NCI-H1436 treated with DMSO at 0.1 percent for 48 hours (cell line): ENCODE measurements at regions not wholly inside any gene's neighbourhood (a gene's known extent, or its start where the extent isn't known, plus 50 kb on each side); places are given as distances from the start of the nearest gene placed in this dataset.

Source experiments
- DNase-seq: peaks from one replicate; lab custom pipeline; 2025; lab: John Stamatoyannopoulos, UW

DNA sequence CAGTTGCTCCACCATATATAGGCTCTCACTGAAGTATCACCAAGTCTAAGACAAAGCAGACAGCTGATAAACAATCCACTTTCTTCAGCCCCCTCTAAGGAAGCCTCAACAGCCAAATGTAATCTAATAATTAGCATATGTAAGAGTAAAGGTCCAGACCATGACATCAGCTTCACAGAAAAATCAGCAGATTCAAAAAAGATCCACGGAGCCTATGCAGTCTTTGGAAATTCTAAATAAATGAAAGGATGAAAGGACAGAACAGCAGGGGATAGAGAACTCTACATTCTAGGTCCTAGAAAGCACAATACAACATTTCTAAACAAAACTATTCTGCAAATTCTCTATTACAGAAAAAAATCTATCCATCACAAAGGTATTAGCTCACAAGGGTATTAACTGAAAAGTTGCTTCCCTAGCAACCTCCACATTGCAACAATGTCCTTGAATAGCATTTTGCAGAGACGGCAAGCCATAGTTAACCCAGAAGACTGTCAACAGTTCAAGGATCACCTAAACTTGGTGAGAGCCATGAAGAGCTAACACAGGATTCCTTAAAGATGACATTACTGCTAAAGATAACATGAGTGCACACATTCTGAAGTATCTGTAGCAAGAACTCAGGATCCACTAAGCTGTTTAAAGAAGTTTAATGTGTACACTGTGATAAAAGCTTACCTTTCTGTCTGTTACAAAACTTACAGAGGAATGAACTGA, 74.3 kb downstream of the SIPA1L2 start:
- DNase-seq, result no peak

GRCh38 chr1:232554409-232554808, 75.5 kb downstream of the SIPA1L2 start:
- no peak for DNase-seq

DNA sequence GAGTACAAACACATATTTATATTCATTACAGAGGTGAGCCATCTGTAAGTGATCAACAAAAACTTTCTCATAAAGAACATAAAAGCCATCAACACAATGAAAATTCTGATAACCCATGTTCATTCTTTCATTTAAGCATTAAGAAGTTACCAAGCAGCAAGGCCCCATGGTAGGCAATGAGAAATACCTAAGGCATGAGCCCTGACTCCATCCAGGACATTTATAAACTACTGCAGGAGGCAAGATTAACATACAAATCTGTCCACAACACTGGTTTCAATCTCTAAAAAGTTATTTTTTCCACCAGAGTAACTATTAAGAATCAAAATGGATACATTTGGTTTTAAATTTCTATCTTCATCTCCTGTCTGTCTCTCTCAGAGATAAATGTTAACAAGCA, 76.1 kb downstream of the SIPA1L2 start:
- DNase-seq, result no peak

GRCh38 chr1:232553050-232553754, 76.7 kb downstream of the SIPA1L2 start:
- no peak for DNase-seq

DNA sequence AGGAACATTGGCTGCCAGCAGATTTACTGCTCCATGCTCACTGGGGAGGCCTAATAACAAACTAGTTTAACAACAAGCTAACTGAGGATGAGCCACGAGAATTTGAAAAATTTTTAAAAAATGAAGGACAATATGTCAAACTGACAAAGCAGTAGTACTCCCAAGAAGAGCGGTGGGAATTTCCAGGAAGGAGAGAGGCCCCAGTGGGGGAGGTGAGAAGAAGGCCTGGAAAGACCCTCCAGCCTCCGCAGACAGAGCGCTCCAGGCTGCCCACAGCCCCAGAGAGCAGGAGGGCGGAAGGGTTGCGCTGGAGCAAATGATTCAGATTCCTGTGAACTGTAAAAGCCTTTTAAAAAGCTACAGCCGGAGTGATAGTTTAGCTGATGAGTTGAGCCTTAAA, 78.5 kb downstream of the SIPA1L2 start:
- DNase-seq, result no peak

DNA sequence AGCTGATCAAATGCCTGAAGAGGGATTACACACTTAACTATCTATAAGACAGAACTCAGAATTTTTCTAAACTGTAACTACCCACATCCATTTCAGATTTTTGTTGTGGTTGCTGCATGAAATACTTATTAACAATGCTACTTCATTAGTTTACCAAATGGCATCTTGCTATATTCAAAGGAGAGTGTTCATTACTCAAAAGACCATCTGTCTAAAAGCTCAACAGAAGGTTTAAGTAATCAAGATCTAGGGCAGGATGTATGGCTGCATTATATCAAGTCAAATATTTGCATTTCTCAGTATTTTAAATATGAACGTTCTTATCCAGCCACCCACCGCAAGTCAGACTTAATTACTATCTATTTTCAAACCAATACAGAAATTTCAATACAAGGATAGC, 79.9 kb downstream of the SIPA1L2 start:
- DNase-seq, result no peak

GRCh38 chr1:232548691-232549090, 81.2 kb downstream of the SIPA1L2 start:
- no peak for DNase-seq

DNA sequence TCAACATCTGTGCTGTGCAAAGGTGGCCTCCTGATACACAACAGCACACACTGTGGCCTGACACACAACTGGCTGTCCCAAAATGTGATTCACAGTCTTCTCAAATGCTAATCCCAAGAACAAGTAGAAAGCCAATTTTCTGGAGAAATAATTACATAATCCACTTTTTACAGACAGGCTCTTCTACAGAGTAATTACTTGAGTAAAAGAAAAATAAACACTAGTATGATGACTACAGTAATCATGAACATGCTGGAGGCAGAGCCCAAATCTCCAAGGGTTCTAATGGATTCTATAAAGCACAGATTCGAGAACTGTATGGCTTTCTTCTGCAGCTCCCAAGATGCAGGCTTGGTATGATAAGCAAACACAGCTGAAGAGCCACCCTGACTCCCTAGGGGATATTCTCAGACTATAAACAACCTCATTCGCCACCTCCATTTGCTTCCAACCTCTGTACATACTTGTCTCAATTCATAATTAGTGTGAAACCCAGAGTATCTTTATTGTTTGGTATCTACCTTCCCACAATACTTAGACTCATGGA, 81.9 kb downstream of the SIPA1L2 start:
- peak; percentile 98 for DNase-seq

DNA sequence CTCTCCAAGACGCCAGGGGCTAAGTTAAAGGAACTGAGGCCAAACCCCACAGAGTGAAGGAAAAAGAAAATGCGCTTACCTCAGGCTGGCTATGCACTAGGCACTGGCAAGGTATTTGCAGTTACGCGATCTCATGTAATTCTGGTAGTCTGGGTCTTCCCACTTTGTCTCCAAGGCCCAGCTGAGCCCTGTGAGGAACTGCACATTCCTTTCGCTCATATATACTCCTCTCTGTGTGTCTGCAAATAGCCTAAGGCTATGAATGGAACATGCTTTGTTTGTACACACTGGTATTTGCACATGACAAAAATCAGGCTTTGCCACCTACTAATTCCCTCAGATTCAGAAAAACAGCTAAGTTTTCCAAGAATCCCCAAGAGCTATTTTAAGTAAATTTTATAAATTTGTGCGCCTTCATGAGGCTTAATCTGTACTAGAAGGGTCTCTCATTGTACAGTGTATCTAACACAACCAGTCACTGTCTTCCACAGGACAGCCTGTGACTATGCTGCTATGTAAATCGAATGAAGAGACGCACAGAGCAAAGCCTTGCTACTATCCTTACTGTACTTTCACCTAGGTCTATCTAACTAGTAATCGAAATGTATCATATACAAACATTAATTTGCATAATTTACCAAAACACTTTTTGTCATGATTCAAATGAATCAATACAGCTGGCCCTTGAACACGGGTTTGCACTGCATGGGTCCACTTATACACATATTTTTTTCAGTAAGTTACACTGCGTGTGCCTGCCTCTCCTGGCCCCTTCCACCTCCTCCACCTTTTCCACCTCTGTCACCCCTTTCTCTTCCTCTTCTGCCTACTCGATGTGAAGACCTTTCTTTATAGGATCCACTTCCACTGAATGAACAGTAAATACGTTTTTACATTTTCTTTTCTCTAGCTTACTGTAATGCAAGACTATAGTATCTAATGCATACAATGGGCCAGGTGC, 87.0 kb downstream of the SIPA1L2 start:
- DNase-seq, result no peak

DNA sequence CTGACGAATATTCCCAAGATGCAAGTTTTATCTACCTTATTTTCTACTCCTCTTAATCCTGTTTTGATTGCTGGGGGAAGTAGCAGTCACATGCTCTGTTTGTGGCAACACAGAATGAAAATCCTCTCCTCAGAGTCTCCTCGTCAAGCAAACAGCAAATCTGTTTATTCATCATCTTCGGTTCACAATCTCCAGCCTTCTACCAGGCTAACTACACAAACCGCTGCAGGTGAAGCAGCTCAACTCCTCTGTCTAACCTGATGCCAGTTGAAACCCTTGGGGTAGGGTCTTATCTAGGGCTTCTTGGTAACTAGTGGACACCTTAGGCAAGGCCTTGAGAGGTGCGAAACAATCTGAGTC, 91.0 kb downstream of the SIPA1L2 start:
- no peak for DNase-seq

DNA sequence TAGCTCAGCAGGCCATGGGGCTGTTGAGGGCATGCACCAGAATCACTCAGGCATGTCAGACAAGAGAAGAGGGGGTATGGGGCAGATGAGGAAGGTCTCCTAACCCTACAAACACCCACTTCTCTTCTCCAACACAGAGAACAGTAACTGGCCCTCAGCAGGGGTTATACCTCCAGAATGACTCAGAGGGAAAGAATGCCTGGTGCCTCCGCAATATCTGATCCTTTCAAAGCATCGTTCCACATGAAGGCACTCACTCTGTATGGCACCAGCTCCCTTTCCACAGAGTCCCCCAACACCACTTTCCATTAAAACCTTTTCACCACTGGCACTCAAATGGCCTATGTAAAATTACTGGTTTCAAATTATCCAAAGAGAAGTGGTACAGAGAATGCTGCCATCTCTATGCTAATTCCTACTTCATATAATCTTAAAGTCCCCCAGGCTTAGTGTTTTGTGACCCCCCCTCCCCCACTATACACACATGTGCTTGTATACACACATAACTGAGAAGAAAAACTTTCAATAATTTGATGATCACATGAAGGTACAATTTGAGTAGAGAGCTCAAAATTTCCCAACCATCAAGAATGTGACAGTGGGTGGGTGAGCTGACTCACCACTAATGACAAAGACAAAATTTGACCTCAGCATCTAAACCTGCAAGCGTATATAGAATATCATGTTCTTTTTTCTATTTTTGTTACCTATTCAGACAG, 91.5 kb downstream of the SIPA1L2 start:
- no peak for DNase-seq

DNA sequence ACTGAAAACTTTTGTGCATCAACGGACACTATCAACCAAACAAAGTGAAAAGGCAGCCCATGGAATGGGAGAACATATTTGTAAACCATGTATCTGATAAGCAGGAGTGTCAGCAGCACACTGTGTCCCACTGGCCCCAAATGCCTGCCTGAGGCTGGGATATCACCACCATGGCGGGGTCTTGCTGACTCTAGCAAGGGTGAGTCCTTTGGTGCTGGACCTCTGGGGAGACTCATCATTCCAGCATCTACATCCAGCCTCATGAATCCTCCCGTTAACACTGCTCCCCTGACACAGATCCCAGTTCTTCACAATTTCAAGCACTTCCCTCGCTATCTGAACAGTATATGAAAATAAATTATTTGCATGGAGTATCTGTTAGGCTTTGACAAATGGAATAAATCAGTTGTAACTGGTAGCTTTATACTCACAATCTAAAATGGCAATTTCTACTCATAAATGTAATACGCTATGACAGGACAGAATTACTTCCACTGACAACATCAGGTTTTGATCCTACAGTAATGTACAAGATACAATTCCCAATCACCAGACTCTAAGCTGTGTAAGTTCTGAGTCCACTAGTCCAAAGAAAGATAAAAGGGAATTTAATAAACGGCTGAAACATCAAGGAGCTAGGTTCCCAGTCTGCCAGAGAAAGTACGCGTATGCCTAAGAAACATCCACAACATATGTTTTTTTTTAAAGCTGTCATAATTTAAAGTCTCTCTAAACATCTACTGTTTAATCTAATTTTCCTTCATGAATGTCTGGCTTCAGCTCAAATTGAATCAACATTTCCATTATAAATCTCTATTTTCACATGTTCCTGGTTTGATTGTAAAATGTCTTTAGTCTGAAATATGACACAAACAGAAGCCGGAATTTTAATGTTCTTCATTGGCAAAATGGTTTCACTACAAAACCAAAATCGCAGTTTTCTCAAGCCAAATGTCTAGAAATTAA, 95.1 kb downstream of the SIPA1L2 start:
- DNase-seq, result no peak

GRCh38 chr1:232533328-232533727, 96.6 kb downstream of the SIPA1L2 start:
- DNase-seq, result no peak

DNA sequence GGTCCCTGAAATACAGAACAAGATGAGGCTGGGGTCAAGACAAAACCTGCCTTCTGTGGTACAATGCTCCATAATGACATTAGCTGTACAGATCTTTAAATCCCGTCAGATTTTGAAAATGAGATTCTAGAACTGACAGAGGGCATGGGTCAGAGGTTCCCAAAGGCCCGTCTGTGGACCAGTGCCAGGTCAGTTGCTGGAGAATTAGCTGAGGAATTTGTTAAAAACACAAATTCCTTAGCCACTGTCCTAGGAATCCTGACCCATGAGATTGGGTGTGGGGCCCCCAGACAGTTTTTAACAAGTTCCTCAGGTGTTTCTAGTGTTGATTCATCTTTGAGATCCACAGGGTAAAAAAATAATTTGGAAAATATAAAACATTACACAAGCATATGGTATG, 97.0 kb downstream of the SIPA1L2 start:
- DNase-seq, result no peak

DNA sequence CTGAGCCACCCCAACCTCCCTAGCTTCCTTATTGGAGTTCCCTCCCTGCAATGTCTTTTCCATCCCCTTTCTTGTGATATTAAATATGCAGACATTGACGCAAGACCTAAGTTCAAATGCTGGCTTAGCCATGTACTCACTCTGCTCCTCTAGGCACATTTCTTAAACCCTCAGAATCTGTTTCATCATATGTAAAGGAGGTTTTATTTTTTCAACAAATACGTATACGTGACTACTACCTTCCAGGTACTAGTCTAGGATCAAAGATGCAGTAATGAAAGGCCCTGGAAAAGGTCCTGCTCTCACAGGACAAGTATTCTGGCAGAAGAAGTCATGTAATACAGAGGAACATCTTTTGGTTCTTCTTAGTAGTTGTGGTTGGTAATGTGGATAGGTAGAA, 98.6 kb downstream of the SIPA1L2 start:
- no peak for DNase-seq

DNA sequence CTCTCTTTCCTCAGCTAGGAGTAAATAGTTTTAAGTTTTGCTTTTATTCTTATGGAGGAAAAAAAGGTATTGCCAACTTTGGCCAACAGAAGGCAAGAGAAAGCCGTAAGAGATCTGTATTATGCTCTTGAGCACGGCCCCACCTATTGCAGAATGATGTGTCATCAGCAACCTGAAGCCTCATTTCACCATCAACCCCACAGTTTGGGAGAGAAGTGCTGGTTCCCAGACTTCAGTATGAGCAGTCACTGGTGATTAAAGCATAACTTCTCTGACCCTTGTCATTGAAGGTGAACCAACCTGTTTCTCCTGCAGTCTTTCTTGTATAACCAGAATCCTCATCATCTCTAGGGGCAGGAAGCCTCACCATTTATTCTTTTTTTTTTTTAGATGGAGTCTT, 100.2 kb downstream of the SIPA1L2 start:
- no peak for DNase-seq

GRCh38 chr1:232528472-232529089, 101.4 kb downstream of the SIPA1L2 start:
- DNase-seq, result no peak

DNA sequence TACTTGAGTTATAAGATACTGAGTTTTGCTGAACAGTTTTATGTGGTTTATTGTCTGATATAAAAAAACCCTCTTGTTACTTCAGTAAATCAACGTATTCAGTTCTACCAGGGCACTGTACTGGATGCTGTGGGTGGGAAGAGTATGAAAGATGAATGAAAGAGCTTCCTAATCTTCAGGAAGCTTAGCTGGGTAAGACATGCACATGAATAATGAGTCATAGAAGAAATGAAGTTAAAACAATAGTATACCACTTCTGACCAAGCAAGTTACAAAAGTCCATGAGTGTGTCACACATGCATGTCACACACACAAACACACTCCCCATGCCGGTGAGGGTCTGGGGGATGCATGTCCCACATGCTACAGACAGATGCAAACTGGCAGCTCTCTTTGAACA, 105.9 kb downstream of the SIPA1L2 start:
- DNase-seq, result no peak

- no peak for DNase-seq
These were observed 107.7 kb downstream of the SIPA1L2 start for GRCh38 chr1:232522189-232522588.

- DNase-seq, result no peak
These were observed 108.3 kb downstream of the SIPA1L2 start for GRCh38 chr1:232521660-232522059.
